Activated CD8-positive, alpha-beta memory T cell treated with anti-CD3 and anti-CD28 coated beads for 36 hours (primary cell): ENCODE measurements at regions not wholly inside any gene's neighbourhood (a gene's known extent, or its start where the extent isn't known, plus 50 kb on each side); places are given as distances from the start of the nearest gene placed in this dataset.

Experiments
- CTCF ChIA-PET: fragments of 350-600 bp; sonication (Branson Sonifier 250); formaldehyde crosslinking; loops from one replicate; lab custom pipeline; 2021; ENCODE audit warnings: antibody characterized with exemption; lab: Charles Lee
- POLR2A ChIA-PET: fragments of 350-600 bp; sonication (Branson Sonifier 250); formaldehyde crosslinking; loops from one replicate; lab custom pipeline; 2021; ENCODE audit warnings: antibody characterized with exemption; lab: Charles Lee

DNA sequence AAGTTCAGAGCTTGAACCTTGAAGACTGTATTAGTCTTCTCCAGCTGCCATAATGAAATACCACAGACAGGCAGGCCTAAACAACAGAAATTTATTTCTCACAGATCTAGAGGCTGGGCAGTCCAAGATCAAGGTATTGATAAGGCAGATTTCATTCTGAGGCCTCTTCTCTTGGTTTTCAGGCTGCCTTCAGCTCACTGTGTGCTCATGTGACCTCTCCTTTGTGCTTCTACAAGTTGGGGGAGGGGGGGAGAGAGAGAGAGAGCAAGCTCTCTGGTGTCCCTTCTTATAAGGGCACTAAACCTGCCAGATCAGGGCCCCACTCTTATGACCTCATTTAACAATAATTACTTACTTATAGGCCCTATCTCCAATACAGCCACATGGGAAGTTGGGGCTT is 102.6 kb upstream of the RSPO3 start:
- POLR2A ChIA-PET = no interaction called here
- CTCF ChIA-PET = no interaction called here

DNA sequence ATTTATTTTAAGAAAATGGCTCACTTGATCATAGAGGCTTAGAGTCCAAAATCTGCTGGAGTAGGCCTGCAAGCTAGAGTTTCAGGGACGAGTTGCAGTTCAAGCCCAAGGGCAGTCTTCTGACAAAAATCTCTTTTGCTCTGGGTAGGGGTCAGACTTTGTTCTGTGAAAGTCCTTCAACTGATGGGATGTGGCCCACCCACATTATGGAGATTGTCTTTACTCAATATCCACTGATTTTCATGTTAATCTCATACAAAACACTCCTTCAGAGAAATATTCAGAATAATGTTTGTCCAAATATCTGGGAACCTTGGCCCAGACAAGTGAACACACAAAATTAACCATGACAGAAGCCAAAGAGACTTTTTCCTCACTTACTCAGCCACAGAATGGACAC is 98.6 kb upstream of the RSPO3 start:
- ChIA-PET POLR2A (no interaction called here), CTCF (no interaction called here)

DNA sequence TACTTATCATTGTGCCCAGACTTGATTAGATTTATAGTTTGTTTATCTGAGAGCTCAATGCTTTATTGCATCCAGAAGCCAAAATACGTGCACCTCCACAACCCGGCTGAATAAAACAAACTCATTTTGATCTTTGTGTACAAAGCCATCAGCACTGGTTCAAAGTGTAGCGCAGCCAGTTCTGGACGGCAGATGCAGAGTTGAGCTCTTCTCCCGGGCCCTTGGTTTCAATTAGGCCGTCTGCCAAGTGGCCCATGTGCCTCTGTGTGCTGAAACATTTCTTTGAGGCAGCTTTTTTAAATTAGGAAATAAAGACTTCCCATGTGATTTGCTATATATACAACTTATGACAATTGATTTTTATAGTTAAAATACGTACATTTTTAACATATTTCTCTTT is 96.2 kb upstream of the RSPO3 start:
- POLR2A ChIA-PET = no interaction called here
- CTCF ChIA-PET = no interaction called here

DNA sequence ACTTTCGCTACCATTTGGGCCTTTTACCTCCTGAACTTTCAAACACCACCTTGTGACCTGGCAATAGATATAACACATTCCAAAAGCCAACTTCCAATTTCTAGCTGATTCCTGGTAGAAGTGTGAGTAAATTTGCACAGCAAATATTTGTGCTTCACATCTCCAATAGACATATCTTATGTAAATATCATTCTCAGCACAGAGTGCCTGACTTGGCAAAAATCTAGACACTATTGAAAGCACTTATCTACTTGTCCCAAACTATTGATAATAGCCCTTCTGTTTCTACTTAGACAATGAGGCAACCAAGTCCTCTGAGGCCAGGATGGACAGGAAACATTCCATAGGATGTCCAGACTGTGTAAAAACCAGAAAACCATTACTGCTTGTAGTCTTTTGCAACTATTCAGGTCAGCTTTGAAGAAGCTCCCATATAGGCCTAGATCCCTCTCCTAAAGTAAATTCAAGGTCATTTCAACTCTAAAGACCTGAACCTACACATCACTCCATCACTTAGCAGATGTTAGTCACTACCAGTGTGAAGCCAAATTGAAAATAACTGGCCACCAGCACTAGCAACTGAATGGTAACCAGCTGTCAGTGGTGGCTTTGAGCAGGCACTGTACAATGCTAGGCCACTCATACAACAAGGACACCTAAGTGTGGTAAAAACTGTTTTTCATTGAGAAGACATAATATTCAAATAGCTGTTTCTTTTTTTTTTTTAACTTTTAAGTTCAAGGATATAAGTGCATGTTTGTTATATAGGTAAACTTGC is 95.3 kb upstream of the RSPO3 start:
- CTCF ChIA-PET = no interaction called here
- POLR2A ChIA-PET = no interaction called here

DNA sequence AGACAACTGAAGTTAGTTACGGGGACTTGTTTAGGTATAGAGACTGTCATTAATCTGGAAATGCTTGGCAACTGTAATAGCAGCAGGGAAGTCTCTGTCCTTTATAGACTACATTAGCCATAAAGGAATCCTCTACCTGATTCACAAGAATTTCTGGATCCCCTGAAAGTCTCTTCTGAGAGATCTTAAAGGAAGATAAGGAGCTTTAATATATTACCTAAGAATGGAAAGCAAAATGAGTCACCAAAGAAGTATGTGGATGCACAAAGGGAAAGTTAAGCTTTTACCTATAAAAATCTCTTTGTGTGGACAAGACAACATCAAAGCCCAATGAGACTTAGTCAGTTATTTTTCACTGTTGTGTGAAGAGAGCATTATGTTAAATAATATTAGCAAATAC is 92.2 kb upstream of the RSPO3 start:
- POLR2A ChIA-PET = no interaction called here
- CTCF ChIA-PET = no interaction called here

DNA sequence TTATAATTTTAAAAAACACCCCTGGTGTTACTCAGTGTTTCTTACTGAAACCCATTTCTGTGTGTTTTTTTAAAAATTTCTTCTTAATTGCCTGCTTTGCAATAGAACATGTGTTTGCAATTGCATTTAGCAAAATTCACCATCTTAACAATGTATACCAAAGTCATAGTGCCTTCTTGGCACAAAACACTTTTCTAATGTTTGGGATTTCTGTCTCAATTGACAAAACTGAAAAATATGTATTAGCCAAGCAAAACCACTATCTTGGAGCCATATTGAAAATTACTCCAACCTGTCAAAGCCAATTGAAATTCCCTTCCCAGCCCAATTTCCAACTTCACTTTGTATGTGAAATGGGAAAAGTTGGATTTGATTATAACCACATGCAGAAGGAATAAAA is 88.4 kb upstream of the RSPO3 start:
- POLR2A ChIA-PET = no interaction called here
- CTCF ChIA-PET = no interaction called here

DNA sequence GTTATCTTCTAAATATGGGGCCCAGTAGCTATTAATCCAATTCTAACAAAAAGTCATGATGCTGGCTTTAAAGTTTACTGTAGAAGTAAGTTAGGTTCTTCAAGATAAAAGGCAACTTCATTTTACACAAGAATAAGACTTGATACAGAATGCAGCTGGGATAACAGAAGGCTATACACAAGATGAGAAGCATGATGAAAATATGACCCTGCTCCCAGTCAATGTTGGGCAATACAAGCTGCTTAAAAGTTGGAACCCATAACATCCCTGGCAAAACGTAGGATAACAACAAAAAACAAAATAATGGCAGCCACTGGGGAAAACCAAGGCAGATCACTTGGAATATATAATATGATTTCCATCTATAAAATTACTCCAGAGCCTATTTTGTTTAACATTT is 87.6 kb upstream of the RSPO3 start:
- POLR2A ChIA-PET = no interaction called here
- CTCF ChIA-PET = no interaction called here

DNA sequence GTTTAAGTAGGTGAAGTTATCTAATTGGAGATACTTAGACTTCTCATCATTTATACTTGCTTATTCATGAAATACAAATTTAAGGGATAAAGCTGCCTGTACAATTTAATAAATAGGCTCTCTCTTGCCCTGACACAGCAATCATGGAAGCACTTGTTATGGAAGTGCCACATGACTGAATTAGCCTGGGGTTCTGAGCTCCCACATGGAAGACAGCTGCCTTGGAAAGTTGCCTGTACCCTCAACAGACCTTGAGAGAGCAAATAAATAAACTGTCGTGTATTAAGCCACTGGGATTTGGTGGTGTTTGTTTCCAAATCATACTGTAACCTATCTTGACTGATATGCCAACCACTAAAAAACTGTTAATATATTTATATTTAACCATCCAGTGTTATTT is 87.0 kb upstream of the RSPO3 start:
- POLR2A ChIA-PET = no interaction called here
- CTCF ChIA-PET = no interaction called here

DNA sequence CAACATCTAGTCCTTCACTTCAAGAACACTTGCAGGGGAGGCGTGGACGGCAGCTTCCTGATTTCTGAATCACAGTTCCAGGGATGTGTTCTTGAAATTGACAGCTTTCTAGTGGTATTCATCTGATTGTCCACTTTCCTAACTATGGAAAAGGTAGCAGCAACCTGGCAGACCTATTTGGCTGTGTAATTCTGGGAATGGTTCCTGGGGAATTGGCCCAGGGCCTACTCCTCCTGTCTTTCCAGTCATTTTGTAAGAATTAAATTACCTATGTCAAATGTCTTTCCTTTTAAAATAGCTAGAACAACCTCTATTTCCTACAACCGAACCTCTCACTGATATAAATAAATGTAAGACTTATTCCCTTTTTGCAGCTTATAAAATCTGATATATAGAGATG is 85.5 kb upstream of the RSPO3 start:
- CTCF ChIA-PET = interaction anchor here (0.6 kb wide), 1 partner anchor 1349 kb away, joined by 3 read pairs; no protein-coding TSS in a partner anchor
- POLR2A ChIA-PET = no interaction called here

DNA sequence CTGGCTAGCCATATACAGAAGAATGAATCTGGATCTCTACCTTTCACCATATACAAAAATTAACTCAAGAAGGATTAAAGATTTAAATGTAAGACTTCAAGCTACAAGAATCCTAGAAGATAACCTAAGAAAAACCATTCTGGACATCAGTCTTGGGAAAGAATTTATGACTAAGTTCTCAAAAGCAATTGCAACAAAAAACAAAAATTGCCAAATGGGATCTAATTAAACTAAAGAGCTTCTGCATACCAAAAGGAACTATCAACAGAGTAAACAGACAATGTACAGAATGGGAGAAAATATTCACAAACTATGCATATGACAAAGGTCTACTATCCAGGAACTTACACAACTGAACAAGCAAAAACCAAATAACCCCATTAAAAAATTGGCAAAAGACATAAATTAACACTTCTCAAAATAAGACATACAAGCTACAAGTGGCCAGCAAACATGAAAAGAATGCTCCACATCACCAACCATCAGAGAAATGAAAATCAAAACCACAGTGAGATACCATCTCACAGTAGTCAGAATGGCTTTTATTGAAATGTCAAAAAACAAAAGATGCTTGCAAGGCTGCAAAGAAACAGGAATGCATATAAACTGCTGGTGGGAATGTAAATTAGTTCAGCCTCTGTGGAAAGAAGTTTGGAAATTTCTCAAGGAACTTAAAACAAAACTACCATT is 66.8 kb upstream of the RSPO3 start:
- ChIA-PET CTCF (no interaction called here), POLR2A (no interaction called here)

DNA sequence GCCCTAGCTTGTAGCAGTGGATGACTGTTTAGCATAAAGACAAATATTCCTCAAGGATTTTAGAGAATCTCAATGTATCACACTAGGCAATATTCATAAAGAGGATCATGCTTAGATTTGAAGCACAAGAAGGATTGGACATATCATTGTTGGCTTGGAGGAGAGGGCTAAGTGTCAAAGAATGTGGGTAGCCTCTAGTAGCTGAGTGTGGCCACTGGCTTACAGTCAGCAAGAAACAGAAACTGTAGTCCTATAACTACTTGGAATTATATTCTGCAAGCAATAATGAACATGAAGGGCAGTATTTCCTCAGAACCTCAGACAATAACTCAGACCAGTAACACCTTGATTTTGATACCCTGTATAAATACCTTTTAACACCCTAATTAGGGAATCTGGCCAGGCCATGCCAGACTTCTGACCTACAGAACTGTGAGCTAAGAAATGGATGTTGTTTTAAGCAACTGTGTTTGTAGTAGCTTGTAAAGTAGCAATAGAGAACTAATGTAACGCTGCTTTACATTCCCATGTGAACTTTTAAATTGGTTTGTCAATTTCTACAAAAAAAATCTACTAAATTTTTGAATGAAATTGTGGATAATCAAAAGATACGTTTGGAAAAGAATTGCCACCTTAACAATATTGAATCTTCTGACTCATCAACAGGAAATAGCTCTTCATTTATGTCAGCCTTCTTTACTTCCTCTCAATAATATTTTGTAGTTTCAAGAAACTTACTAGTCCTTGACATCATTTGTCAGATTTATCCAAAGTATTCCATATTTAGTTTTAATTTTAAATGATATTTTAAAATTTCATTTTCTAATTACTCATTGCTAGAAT is 65.2 kb upstream of the RSPO3 start:
- CTCF ChIA-PET = no interaction called here

DNA sequence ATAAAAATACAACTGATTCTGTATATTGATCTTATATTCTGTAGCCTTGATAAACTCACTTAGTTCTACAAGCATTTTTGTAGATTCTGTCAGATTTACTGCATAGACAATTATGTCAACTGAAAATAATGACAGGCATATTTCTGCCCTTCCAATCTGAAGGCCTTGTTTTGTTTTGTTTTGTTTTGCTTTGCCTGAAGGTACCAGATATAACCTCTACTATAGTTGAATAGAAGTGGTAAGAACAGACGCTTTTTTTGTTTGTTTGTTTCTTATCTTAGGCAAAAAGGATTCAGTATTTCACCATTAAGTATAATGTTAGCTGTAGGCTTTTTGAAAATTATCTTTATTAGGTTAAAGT is 64.6 kb upstream of the RSPO3 start:
- CTCF ChIA-PET = no interaction called here

More for the DNA sequence above, 65.2 kb upstream of the RSPO3 start:
- POLR2A ChIA-PET = no interaction called here

DNA sequence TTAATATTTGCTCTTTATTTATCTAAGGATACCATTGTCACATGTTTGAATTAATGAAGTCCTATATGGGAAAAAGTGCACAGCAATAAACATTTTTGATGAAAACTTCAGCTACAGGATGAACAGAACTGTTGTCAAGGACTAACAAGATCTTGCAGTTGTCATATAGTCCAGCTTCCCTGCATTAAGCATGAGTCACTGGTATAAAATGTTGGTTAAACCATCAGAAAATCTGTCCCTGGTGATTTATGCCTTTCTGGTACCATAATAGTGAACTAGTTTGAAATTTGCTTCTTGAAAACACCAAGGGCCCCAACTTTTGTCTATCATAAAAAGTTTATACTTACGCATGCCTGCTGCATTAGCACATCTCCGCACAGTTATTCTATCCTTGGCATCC is 60.4 kb upstream of the RSPO3 start:
- ChIA-PET POLR2A (no interaction called here), CTCF (no interaction called here)

More for the DNA sequence above, 64.6 kb upstream of the RSPO3 start:
- POLR2A ChIA-PET = no interaction called here

DNA sequence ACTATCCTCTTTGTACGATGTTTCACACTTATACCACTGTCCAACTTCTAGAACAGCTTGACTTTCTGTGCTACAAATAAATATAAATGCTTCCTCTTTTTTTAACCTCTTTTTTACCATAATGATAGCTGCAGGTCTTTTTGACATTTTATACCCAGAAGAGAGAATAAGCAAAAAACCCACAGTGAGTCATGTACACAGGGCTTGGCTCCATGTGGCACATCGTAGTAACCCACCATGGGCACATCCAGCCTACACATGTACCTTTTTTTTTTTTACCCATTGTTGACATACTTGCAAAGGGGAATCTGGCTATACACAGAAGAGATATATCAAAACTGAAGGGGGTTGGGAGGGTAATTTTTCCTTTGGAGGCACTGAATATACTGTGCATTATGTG is 59.5 kb upstream of the RSPO3 start:
- ChIA-PET CTCF (no interaction called here), POLR2A (no interaction called here)
